ENCODE measurements at regions not wholly inside any gene's neighbourhood (a gene's known extent, or its start where the extent isn't known, plus 50 kb on each side); places are given as distances from the start of the nearest gene placed in this dataset.

DNA sequence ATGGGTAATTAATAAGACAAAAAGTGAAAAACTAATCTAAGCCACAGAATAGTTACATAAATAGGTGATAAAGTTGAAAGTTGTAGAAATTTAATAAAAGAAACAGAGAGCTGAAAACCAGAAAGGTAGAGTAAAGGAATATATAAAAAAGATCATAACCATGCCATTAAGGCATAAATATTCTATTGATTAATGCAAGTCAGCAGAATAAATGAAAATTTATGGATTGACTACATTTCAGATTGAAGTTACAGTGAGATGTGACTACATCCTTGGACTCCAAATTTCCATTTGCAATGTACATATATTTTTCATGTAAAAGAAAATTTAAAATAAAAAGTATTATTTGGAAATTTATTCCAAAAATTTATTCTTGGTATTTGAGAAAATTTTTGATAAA lies 1225.7 kb downstream of the OTOL1 start:
- TF ChIP-seq, protein P1, sequence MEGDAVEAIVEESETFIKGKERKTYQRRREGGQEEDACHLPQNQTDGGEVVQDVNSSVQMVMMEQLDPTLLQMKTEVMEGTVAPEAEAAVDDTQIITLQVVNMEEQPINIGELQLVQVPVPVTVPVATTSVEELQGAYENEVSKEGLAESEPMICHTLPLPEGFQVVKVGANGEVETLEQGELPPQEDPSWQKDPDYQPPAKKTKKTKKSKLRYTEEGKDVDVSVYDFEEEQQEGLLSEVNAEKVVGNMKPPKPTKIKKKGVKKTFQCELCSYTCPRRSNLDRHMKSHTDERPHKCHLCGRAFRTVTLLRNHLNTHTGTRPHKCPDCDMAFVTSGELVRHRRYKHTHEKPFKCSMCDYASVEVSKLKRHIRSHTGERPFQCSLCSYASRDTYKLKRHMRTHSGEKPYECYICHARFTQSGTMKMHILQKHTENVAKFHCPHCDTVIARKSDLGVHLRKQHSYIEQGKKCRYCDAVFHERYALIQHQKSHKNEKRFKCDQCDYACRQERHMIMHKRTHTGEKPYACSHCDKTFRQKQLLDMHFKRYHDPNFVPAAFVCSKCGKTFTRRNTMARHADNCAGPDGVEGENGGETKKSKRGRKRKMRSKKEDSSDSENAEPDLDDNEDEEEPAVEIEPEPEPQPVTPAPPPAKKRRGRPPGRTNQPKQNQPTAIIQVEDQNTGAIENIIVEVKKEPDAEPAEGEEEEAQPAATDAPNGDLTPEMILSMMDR (IDR thresholded peaks at IDR 0.05), result no peak
- TF ChIP-seq, protein P2, sequence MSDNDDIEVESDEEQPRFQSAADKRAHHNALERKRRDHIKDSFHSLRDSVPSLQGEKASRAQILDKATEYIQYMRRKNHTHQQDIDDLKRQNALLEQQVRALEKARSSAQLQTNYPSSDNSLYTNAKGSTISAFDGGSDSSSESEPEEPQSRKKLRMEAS (IDR thresholded peaks at IDR 0.05; ENCODE audit: low read depth), result no peak
- no peak for TF ChIP-seq JUND (IDR thresholded peaks at IDR 0.05)
- TF ChIP-seq, protein P3, sequence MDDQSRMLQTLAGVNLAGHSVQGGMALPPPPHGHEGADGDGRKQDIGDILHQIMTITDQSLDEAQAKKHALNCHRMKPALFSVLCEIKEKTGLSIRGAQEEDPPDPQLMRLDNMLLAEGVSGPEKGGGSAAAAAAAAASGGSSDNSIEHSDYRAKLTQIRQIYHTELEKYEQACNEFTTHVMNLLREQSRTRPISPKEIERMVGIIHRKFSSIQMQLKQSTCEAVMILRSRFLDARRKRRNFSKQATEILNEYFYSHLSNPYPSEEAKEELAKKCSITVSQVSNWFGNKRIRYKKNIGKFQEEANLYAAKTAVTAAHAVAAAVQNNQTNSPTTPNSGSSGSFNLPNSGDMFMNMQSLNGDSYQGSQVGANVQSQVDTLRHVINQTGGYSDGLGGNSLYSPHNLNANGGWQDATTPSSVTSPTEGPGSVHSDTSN (IDR thresholded peaks at IDR 0.05), result no peak
